ENCODE measurements at regions not wholly inside any gene's neighbourhood (a gene's known extent, or its start where the extent isn't known, plus 50 kb on each side); places are given as distances from the start of the nearest gene placed in this dataset.

- TF ChIP-seq RAD21 (CRISPR knock-in tag; conservative IDR thresholded peaks at IDR 0.05 in 1 of 2, IDR thresholded peaks at IDR 0.05 in 1 of 2) (no peak), FOS (IDR thresholded peaks at IDR 0.05; ENCODE audit: extremely low read depth, insufficient read length) (no peak)
These were observed 364.3 kb upstream of the HS3ST5 start for GRCh38 chr6:114707081-114707620.

All from K562 (cell line).